MG63 (cell line): ENCODE measurements at regions not wholly inside any gene's neighbourhood (a gene's known extent, or its start where the extent isn't known, plus 50 kb on each side); places are given as distances from the start of the nearest gene placed in this dataset.

Experiments
- DNase-seq: peaks from one replicate; pipeline ENCODE4 v3.0.0-alpha.2; 2020
- H3K27me3 ChIP-seq: fragments of 250-450 bp; sonication (Bioruptor Pico); 2 replicates; pipeline ENCODE4 v1.5.1; 2020; ENCODE audit warnings: mild to moderate bottlenecking, moderate library complexity
- H3K36me3 ChIP-seq: fragments of 250-450 bp; sonication (Bioruptor Pico); 2 replicates; pipeline ENCODE4 v1.5.1; 2020; ENCODE audit warnings: mild to moderate bottlenecking, moderate library complexity
- H3K4me3 ChIP-seq: fragments of 250-450 bp; sonication (Bioruptor Pico); 2 replicates; pipeline ENCODE4 v1.5.1; 2020; ENCODE audit warnings: mild to moderate bottlenecking, moderate library complexity
- H3K9me3 ChIP-seq: fragments of 250-450 bp; sonication (Bioruptor Pico); 2 replicates; pipeline ENCODE4 v1.5.1; 2020; ENCODE audit warnings: mild to moderate bottlenecking, moderate library complexity

DNA sequence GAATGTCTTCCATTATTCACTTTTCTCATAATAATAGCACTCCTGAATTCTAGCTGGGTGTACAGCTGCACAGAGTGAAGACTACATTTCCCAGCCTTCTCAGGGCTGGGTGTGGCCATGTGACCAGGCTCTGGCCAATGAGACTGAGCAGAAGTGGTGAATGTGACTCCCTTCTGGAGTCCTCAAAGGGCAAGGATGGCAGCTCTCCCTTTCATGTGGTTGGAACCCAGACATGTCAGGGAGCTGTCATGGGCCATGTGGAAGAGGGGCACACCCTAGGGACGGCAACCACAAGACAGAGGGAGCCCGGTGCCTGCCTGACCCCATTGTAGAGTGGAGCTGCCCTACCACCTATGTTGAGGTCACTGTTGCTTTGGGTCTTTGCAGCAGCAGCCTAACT lies 312.8 kb upstream of the SULF2 start:
- no peak for DNase-seq
- H3K4me3 ChIP-seq: no peak overlapping the region
- peaks cover 11% of the 10 kb centered on the region; the same call in 1 of the 2 replicates for H3K27me3 ChIP-seq
- no peaks in the 10 kb centered on the region for H3K9me3 ChIP-seq
- no peaks in the 10 kb centered on the region for H3K36me3 ChIP-seq

DNA sequence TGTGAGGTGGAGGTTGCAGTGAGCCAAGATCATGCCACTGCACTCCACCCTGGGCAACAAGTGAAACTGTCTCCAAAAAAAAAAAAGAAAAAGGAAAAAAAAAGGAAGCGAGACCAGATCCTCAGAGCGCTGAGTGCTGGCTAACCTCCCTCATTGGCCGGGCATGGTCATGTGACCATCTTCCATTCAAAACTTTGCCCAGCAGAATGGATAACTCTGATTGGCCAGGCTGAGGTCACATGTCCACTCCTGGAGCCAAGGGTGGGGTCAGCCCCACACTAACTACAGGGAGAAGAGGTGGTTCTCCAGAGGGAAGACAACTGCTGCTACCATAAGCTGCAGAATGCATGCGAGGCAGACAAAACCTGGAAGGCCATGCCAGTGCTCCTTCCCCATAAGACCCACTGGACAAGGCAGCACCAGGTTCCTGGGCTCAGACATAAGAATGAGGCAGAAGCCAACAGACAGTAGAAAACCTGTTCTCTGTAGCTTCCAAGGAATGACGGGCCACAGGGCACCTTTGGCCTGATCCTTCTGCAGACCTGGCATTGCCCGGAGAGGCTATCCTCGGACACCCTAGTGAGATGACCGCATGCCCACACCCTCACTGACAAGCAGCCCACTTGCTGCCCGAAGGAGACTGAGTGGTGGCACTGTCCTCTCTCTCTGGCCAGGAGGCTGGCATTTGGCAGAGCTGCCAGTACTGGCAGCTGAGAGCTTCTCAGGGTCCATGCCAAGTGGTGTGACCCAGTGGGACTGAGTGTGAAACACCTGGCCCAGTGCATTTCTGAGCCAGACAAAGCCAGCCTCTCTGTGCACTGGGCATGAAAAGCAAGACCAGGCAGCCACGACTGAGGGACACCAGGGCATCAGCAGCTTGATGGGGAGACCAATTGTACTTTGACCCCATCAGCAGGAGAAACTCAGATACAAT lies 311.9 kb upstream of the SULF2 start:
- no peaks in the 10 kb centered on the region for H3K36me3 ChIP-seq
- H3K27me3 ChIP-seq: peaks cover 10% of the 10 kb centered on the region; the same call in 1 of the 2 replicates
- no peak overlapping the region for H3K4me3 ChIP-seq
- no peak for DNase-seq
- H3K9me3 ChIP-seq: no peaks in the 10 kb centered on the region

DNA sequence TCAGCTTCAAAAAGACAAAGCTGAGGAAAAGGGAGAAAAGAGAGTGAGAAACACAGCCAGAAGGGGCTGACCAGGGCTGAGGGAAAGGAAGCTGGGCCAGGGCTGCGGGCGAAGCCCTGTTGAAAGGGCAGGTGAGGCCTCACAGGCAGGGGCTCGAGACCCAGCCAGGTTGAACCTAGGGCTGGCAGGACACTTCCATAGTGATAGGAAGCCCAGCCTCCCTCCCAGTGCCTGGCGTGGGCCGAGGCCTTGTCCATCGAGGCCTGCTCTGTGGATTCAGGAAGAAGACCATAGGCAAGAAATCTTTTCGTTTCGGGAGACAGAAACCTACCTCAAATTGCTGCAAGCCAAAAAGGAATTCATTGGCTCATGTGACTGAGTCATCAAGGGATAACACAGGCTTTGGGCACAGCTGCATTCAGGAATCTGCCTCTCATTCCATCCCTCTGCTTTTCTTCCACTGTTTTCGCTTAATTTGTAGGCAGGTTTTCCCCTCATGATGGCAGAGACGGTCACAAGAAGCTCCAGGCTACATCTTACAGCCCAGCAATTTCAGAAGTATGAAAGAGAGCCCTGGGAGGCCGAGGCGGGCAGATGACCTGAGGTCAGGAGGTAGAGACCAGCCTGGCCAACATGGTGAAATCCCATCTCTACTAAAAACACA lies 311.1 kb upstream of the SULF2 start:
- H3K27me3 ChIP-seq: peaks cover 5% of the 10 kb centered on the region; the same call in 1 of the 2 replicates
- H3K36me3 ChIP-seq: no peaks in the 10 kb centered on the region
- no peak for DNase-seq
- no peak overlapping the region for H3K4me3 ChIP-seq
- H3K9me3 ChIP-seq: no peaks in the 10 kb centered on the region

DNA sequence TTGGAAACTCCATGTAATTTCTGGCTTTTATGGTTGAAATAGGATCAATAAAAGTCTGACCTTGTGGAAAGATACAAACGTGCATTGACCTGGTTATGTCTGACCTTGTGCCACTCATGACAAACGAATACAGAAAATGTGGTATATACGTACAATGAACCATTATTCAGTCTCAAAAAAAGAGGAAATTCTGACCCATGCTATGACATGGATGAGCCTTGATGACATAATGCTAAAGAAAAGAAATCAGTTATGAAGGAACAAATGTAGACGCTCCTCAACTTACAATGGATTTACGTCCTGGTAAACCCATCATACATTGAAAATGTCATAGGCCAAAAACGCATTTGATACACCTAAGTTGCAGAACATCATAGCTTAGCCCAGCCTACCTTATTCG lies 309.7 kb upstream of the SULF2 start:
- no peaks in the 10 kb centered on the region for H3K9me3 ChIP-seq
- H3K36me3 ChIP-seq: no peaks in the 10 kb centered on the region
- DNase-seq: no peak

DNA sequence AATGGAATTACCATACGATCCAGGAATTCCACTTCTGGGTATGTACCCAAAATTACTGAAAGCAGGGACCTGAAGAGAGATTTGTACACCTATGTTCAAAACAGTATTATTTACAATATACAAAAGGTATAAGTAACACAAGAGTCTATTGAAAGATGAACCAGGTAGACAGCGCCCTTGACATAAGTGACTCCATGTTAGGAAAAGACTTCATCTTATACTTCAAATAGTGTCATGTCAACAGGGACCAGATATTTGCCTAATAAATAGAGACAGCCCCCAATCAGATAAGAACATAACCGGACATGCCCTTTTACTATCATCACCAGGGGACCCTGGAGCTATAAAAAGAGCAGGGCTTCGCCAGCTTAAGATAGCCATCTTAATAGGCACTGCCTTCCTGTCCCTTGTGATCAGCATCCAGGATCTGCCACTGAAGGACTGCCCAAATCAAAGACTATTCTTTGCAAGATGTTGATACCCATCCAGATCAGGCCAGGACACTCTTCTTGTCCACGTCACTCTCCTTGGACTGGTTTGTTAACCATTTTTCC lies 309.0 kb upstream of the SULF2 start:
- Histone ChIP-seq H3K9me3 (no peaks in the 10 kb centered on the region), H3K36me3 (no peaks in the 10 kb centered on the region), H3K27me3 (peaks cover 2% of the 10 kb centered on the region; the same call in 1 of the 2 replicates)

More for the DNA sequence above, 309.7 kb upstream of the SULF2 start:
- Histone ChIP-seq H3K27me3 (peaks cover 2% of the 10 kb centered on the region; the same call in 1 of the 2 replicates), H3K4me3 (no peak overlapping the region)

DNA sequence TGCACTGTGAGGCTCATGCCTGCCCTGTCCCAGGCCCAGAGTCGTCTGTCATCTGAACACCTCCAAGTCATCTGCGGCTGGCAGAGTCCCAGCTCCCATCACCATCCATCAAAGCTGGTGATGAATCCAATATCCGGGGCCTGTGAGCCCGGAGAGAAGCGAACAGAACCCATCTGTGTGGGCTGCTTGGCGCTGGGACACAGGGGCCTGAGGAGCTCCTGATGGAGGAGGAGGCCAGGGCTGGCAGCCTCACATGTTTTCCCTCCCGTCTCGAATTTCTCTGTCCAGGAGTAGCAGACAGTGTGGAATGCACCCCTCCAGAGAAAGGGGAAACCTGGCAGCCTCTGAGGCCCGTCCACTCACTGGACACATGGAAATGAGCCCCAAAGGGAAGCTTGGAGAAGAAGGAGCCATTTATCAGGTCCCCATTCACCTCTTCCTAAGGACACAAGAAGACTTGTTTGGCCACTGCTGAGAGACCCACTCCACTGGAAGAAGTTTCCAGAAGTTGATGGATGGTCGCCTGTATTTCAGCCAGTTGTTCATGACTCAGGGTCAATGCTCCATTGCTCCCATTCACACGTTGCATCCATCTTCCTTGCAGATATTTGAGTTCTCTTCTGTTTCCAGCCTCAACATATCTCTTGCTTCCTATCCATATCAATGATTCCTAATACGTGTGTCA lies 307.5 kb upstream of the SULF2 start:
- H3K4me3 ChIP-seq: no peak overlapping the region
- H3K9me3 ChIP-seq: no peaks in the 10 kb centered on the region
- peaks cover 5% of the 10 kb centered on the region for H3K27me3 ChIP-seq
- no peak for DNase-seq
- no peaks in the 10 kb centered on the region for H3K36me3 ChIP-seq

More for the DNA sequence above, 309.0 kb upstream of the SULF2 start:
- no peak for DNase-seq
- H3K4me3 ChIP-seq: no peak overlapping the region

DNA sequence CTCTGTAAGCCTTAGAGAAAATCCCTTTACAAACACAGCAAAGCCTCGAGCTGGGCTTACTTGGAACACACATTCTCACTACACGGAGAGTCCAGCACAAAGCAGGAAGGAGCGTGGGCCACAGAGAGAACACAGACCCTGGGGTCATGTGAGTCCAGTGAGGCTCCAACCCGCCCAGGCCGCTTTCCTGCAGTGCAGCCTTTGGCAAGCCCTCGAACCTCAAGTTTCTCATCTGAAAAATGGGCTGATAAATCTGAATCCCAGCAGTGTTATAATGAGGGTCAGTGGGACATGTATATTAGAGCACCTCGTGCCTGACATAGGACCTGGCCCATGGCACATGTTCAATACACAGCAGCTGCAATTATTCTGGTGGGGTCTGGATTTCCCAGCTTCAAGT lies 305.5 kb upstream of the SULF2 start:
- peaks cover 15% of the 10 kb centered on the region for H3K27me3 ChIP-seq
- no peaks in the 10 kb centered on the region for H3K9me3 ChIP-seq
- H3K4me3 ChIP-seq: no peak overlapping the region
- H3K36me3 ChIP-seq: no peaks in the 10 kb centered on the region
- DNase-seq: no peak

DNA sequence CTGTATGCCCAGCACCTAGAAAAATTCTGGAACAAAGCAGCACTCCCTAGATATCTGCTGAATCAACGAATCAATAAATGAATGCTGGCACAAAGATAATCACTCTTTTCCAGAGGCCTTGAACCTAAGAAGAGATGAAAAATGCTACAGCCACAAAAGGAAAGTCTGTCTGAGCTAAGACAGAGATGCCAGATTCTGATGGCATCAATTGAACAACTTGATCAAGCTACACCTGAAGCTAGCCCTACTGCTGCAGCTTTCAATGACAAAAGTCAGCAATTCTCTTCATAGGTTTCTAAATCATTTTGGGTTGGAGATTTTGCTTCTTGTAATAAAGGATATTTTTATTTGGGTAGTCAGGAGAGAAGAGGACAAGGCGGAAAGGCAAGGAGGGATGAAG lies 305.0 kb upstream of the SULF2 start:
- no peaks in the 10 kb centered on the region for H3K9me3 ChIP-seq
- no peaks in the 10 kb centered on the region for H3K36me3 ChIP-seq
- H3K4me3 ChIP-seq: no peak overlapping the region
- peaks cover 15% of the 10 kb centered on the region for H3K27me3 ChIP-seq
- DNase-seq: no peak

DNA sequence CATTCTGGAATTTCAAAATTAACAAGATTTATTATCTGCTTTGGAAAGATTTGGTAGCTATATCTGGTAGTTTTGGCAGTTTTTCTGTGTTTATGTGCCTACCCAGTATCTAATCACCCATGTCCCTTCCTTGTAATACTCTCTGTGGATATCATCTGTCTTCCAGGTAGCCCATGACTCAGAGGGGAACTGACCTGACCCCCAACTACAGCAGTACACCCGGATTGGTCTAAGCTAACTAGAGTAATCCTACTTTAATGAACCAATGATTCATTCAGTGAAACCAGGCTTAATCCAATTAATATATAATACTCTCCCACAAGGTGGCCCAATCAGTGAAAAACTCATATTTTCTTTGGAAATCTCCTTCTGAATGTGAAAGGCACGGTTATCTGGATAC lies 295.3 kb upstream of the SULF2 start:
- no peaks in the 10 kb centered on the region for H3K9me3 ChIP-seq

DNA sequence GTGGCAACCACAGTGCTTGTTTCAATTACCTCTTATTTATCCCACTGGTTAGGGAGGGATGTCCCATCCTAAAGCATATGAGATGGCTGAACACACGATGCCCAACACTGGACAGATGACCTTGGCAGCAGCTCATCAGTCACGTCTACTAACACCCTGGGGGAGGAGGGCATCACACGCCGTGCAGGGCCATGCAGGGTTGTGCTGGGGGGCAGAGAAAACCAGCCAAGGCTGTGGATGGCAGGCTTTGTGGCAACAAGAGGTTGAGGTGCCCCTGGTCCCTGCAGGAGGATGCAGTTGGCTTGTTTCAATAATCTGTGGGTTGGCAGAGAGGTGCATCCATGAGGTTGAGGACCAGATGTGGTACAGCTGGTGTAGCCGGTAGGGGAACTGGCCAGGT lies 293.7 kb upstream of the SULF2 start:
- no peaks in the 10 kb centered on the region for H3K9me3 ChIP-seq
- no peaks in the 10 kb centered on the region for H3K36me3 ChIP-seq
- peaks cover 19% of the 10 kb centered on the region for H3K27me3 ChIP-seq
- no peak for DNase-seq
- no peak overlapping the region for H3K4me3 ChIP-seq

More for the DNA sequence above, 295.3 kb upstream of the SULF2 start:
- no peaks in the 10 kb centered on the region for H3K36me3 ChIP-seq
- H3K27me3 ChIP-seq: peaks cover 19% of the 10 kb centered on the region
- no peak overlapping the region for H3K4me3 ChIP-seq
- no peak for DNase-seq

DNA sequence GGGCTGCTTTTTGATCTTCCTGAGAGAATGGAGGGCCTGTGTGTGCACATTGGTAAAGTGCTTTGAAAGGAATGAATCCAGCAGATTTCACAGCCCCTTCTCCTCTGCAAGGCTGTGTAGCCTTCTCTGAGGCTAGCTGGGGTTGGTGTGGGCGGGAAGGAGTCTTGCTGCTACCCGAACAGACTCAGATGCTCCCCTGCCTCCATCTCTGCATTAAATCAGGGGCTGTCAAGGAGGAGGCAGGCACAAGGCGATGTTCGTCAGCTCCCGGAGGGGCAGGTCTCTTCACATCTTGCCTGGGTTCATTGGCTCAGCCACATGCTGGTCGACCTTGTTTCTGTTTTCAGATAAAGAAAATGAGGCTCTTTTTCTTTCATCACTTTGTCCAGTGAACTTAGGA lies 291.5 kb upstream of the SULF2 start:
- Histone ChIP-seq H3K9me3 (no peaks in the 10 kb centered on the region), H3K36me3 (no peaks in the 10 kb centered on the region), H3K4me3 (no peak overlapping the region), H3K27me3 (peaks cover 17% of the 10 kb centered on the region)
- no peak for DNase-seq

DNA sequence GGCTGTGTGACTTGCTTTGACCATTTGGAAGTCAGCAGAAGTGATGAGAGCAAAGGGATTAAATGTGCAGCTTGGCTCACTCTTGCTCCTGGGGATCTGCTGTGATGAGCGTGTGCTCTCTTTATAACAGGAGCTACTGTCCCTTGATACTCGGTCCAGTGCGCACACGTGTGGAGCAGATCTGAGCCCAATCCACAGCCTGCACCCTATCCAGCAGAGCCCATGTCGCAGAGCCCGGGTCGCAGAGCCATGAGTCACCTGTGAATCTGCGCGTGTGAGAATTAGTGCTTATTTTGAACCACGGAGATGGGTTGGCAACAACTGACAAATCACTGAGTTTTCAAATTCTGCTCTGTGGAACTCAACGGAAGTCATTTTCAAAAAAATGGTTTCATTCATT lies 291.0 kb upstream of the SULF2 start:
- Histone ChIP-seq H3K9me3 (no peaks in the 10 kb centered on the region), H3K4me3 (no peak overlapping the region), H3K27me3 (peaks cover 17% of the 10 kb centered on the region), H3K36me3 (no peaks in the 10 kb centered on the region)
- DNase-seq: no peak

DNA sequence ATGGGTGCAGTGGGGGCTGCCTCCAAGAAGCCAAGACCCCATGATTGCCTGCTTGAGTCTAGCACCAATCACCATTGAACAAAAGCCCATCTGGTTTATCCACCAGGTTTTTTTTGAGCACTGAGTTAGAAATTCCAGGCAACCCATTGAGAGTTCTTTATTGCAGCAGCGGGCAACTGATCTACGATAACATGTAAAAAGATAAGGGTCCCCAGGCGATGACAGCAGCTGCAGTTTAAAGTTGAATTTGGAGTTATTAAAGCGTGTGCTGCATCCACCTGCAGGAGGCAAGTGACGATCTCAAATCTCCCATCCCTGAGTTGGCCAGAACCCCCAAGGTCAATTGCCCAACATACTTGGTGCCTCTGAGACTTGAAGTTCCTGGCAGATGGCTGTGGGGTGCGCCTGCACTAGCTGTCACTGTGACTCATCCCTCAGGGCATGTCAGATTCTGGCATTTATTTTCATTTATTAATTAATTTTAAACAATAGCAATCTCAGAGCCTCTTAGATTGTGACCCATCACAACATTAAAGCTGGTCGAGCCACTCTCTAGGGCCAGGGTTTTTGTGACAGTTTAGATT lies 290.4 kb upstream of the SULF2 start:
- DNase-seq: peak; percentile 31
- H3K4me3 ChIP-seq: no peak overlapping the region
- no peaks in the 10 kb centered on the region for H3K36me3 ChIP-seq
- H3K9me3 ChIP-seq: no peaks in the 10 kb centered on the region
- H3K27me3 ChIP-seq: peaks cover 15% of the 10 kb centered on the region

DNA sequence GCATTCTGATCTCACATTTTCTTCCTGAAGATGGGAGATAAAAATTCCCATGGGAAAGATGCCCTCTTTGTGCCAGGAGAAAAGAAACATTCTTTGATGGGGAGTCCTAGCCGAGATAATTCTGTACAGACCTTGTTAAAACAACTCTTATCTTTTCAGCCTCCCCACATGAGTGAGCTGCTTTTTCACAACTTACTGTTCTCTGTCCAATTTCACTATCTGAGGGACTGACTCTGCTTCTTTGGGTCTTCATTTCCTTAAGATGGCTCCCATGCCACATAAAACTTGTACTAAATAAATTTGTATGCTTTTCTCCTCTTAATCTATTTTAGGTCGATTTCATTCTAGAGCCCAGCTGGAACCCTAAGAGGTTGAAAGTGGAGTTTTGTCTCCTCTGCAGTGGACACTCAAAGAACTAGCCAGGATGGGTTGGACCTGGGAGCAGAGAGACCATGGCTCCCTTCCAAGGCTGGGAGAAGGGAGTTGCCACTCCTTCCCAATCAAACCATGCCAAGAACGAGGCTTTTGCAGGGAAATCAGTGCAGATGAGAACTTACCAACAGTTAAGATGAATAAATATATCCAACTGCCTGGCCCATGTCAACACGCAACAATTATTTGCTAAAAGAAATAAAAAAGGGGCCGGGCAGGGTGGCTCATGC lies 285.8 kb upstream of the SULF2 start:
- no peak overlapping the region for H3K4me3 ChIP-seq

DNA sequence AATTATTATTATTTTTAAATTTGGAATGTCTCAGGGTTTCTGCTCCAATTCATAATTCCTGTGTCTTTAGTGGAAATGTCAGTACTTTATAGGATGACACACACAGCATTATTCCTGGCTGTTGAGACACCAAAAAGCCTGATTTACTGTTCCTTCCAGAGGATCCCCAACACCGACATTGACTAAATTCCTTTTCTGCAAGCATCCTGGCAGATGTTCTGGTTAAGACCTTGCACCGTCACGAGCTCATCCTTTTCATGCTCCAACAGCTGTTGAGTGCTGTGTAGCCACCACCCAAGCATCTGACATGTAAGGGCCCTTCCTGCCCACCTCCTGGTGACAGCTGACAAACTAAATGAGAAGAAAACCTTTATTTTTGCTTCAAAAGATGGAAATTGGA lies 284.3 kb upstream of the SULF2 start:
- H3K36me3 ChIP-seq: no peaks in the 10 kb centered on the region
- peaks cover 6% of the 10 kb centered on the region for H3K27me3 ChIP-seq
- no peak for DNase-seq
- H3K9me3 ChIP-seq: peaks cover 5% of the 10 kb centered on the region; the same call in 1 of the 2 replicates
- no peak overlapping the region for H3K4me3 ChIP-seq

More for the DNA sequence above, 285.8 kb upstream of the SULF2 start:
- Histone ChIP-seq H3K27me3 (peaks cover 9% of the 10 kb centered on the region), H3K9me3 (peaks cover 5% of the 10 kb centered on the region; the same call in 1 of the 2 replicates), H3K36me3 (no peaks in the 10 kb centered on the region)
- no peak for DNase-seq

DNA sequence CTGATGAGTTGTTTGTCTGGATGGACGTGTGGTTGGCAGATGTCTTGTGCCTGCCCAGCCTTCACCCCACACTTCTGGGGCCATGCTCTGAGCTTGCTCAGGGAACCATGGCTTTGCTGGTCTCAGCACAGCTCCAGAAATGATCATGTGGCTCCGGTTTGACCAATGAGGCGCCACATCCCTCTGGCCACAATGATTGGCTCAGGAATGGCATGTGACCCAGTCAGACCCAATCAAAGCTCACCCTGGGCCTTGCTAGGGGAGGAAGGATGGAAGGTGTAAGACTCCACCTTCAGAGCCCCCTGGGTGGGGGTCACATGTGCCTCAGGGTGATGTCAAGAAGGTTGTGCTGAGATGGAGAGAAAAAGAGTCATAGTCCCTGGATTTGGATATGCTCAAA lies 281.6 kb upstream of the SULF2 start:
- H3K4me3 ChIP-seq: no peak overlapping the region
- no peak for DNase-seq
- peaks cover 5% of the 10 kb centered on the region; the same call in 1 of the 2 replicates for H3K9me3 ChIP-seq
- no peaks in the 10 kb centered on the region for H3K36me3 ChIP-seq
- H3K27me3 ChIP-seq: peaks cover 4% of the 10 kb centered on the region; the same call in 1 of the 2 replicates
